ENCODE measurements at regions not wholly inside any gene's neighbourhood (a gene's known extent, or its start where the extent isn't known, plus 50 kb on each side); places are given as distances from the start of the nearest gene placed in this dataset.

DNA sequence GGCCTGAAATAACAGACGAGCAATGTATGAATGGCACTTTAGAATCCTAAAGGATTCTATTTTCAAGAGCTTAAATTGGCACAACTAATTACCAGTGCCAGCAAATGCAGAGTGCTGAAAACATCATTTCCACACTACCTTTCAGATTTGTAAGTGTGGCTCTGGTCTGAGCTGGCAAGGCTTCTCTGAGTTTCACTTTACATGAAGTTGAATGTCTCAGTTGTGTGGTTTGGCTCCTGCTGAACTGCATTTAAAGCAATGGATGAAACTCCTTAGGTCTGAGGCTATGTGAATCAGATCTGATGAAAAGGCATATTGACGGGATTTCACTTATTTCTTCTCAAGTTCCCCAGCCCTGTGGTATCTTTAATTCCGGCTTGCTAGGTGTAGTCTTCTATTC is 114.8 kb upstream of the PTGFR start:
- Mint-ChIP-seq H3K9me3 (peaks cover 0 to 9% of the 10 kb centered on the region in 2 donors), H3K4me3 (no peak overlapping the region), H3K36me3 (no peaks in the 10 kb centered on the region), H3K27me3 (ENCODE audit: low read depth in 2 of 2) (no peaks in the 10 kb centered on the region), H3K4me1 (no peaks in the 10 kb centered on the region), H3K27ac (no peak overlapping the region)
- no peak overlapping the region for H3K4me3 ChIP-seq (ENCODE audit: low read length)
- ATAC-seq (no peak), DNase-seq (no peak)
- WGBS (ENCODE audit: insufficient coverage), result 88% methylated on average over 3 of the region's 3 CpGs
- H3K4me1 ChIP-seq (ENCODE audit: control insufficient read depth, insufficient read depth, low read length), result no peaks in the 10 kb centered on the region
- intact Hi-C loops (cut with micrococcal nuclease), result no loop called here
- H3K36me3 ChIP-seq (ENCODE audit: control insufficient read depth, insufficient read depth, low read length), result no peaks in the 10 kb centered on the region
- no peaks in the 10 kb centered on the region for H3K27me3 ChIP-seq (ENCODE audit: control insufficient read depth, insufficient read depth, low read length)
- TF ChIP-seq, protein P1, sequence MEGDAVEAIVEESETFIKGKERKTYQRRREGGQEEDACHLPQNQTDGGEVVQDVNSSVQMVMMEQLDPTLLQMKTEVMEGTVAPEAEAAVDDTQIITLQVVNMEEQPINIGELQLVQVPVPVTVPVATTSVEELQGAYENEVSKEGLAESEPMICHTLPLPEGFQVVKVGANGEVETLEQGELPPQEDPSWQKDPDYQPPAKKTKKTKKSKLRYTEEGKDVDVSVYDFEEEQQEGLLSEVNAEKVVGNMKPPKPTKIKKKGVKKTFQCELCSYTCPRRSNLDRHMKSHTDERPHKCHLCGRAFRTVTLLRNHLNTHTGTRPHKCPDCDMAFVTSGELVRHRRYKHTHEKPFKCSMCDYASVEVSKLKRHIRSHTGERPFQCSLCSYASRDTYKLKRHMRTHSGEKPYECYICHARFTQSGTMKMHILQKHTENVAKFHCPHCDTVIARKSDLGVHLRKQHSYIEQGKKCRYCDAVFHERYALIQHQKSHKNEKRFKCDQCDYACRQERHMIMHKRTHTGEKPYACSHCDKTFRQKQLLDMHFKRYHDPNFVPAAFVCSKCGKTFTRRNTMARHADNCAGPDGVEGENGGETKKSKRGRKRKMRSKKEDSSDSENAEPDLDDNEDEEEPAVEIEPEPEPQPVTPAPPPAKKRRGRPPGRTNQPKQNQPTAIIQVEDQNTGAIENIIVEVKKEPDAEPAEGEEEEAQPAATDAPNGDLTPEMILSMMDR (IDR thresholded peaks at IDR 0.05), result no peak
- H3K27ac ChIP-seq (ENCODE audit: low read length), result no peak overlapping the region
- H3K9me3 ChIP-seq (ENCODE audit: control insufficient read depth, insufficient read depth, low read length), result no peaks in the 10 kb centered on the region

DNA sequence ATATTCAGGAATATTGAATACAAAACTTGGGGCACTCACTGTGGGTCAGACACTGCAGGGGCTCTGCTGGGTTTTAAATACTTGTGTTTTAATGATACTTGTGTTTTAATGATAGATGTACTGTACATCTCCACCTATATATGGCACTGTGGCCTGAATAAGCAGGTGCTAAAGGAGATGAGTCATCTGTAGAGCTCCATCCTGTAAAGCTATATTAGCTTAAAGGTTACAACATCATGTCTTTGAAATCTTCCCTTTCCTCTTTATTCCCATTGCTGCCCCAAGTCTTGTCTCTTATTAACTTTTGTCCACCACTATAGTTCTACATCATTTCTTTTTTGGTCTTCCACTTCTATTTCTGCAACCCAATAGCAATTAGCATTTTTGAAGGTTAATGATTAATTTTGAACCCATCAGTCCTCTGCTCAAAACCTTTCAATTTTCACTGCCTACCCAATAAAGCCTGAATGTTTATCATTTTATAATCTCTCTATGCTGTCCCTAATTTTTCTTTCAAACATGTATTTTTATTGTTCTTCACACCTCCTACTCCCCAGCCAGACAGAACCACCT is 113.3 kb upstream of the PTGFR start:
- Histone ChIP-seq H3K27me3 (ENCODE audit: control insufficient read depth, insufficient read depth, low read length) (no peaks in the 10 kb centered on the region), H3K9me3 (ENCODE audit: control insufficient read depth, insufficient read depth, low read length) (no peaks in the 10 kb centered on the region), H3K36me3 (ENCODE audit: control insufficient read depth, insufficient read depth, low read length) (no peaks in the 10 kb centered on the region), H3K4me3 (ENCODE audit: low read length) (no peak overlapping the region), H3K4me1 (ENCODE audit: control insufficient read depth, insufficient read depth, low read length) (no peaks in the 10 kb centered on the region), H3K27ac (ENCODE audit: low read length) (no peak overlapping the region)
- Mint-ChIP-seq H3K36me3 (no peaks in the 10 kb centered on the region), H3K4me1 (no peaks in the 10 kb centered on the region), H3K27me3 (ENCODE audit: low read depth in 2 of 2) (no peaks in the 10 kb centered on the region), H3K4me3 (no peak overlapping the region), H3K9me3 (peaks cover under 1 to 8% of the 10 kb centered on the region in 2 donors), H3K27ac (no peak overlapping the region)
- intact Hi-C loops (cut with micrococcal nuclease), result no loop called here
- DNase-seq (no peak), ATAC-seq (no peak)
- TF ChIP-seq, protein P1 (IDR thresholded peaks at IDR 0.05), result no peak

DNA sequence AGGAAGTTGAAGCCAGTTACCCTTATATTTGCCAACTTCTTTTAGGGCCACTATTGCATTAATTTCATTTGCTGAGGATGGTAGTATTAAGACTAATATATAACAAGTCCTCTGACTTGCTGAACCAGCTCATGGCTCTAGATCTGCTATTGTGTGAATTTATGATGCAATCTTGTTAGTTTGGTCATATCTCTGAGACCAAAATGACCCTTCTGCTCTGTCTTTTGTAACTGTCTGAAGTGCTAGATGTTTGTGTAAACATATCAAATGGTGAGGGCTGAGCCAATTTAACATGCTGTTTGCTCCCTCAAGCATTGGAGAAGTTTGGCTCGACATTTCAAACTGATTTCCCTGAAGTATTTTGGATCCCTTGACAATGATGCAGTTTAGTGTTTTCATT is 106.9 kb upstream of the PTGFR start:
- no peak for ATAC-seq
- Mint-ChIP-seq H3K9me3 (peaks cover 6 to 9% of the 10 kb centered on the region in 2 donors), H3K4me3 (no peak overlapping the region), H3K27ac (no peak overlapping the region), H3K36me3 (no peaks in the 10 kb centered on the region), H3K4me1 (no peaks in the 10 kb centered on the region), H3K27me3 (ENCODE audit: low read depth in 2 of 2) (no peaks in the 10 kb centered on the region)
- Histone ChIP-seq H3K36me3 (ENCODE audit: control insufficient read depth, insufficient read depth, low read length) (no peaks in the 10 kb centered on the region), H3K9me3 (ENCODE audit: control insufficient read depth, insufficient read depth, low read length) (no peaks in the 10 kb centered on the region), H3K27ac (ENCODE audit: low read length) (no peak overlapping the region), H3K4me3 (ENCODE audit: low read length) (no peak overlapping the region), H3K27me3 (ENCODE audit: control insufficient read depth, insufficient read depth, low read length) (no peaks in the 10 kb centered on the region), H3K4me1 (ENCODE audit: control insufficient read depth, insufficient read depth, low read length) (no peaks in the 10 kb centered on the region)
- intact Hi-C loops (cut with micrococcal nuclease), result no loop called here
- 78% methylated on average over 1 of the region's 1 CpG for WGBS (ENCODE audit: insufficient coverage)
- TF ChIP-seq, protein P1 (IDR thresholded peaks at IDR 0.05), result no peak
- DNase-seq, result no peak

DNA sequence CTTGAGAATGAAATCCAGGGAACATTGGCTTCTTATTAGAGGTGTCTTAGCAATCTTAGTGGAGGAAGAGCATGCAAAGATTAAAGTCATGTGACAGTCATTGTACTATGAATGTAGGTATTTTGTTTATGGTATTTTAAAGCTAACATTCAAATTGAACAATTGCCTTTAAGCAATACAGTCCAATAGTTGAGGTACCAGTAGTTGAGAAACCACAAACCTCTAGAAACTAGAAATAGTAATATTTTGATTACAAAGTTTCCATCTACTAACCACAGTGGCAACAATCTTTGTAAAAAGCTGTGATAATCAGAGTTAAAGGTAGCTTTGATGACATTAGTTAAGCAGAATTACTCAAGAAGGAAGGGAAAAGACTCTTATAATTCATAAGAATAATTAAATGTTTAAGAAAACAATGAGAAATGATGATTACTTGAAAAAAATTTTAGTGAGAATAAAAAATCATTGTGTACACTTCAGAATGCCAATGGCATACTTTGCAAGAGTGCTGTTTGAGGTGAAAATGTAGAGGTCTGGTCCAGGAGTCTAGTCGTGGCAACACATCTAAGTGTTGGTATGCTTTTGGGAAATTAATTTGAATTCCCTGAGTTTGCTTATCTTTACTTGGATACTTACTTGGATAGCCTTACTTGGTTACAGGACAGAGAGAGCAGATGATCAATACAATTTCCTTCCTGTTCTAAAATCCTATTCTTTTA is 104.9 kb upstream of the PTGFR start:
- DNase-seq (no peak), ATAC-seq (no peak)
- Histone ChIP-seq H3K4me1 (ENCODE audit: control insufficient read depth, insufficient read depth, low read length) (no peaks in the 10 kb centered on the region), H3K27ac (ENCODE audit: low read length) (no peak overlapping the region), H3K36me3 (ENCODE audit: control insufficient read depth, insufficient read depth, low read length) (no peaks in the 10 kb centered on the region), H3K4me3 (ENCODE audit: low read length) (no peak overlapping the region), H3K27me3 (ENCODE audit: control insufficient read depth, insufficient read depth, low read length) (no peaks in the 10 kb centered on the region), H3K9me3 (ENCODE audit: control insufficient read depth, insufficient read depth, low read length) (no peaks in the 10 kb centered on the region)
- 75% methylated on average over 1 of the region's 1 CpG for WGBS (ENCODE audit: insufficient coverage)
- H3K27ac Mint-ChIP-seq, result no peak overlapping the region
- no peaks in the 10 kb centered on the region for H3K27me3 Mint-ChIP-seq (ENCODE audit: low read depth in 2 of 2)
- H3K4me1 Mint-ChIP-seq, result no peaks in the 10 kb centered on the region
- no peaks in the 10 kb centered on the region for H3K36me3 Mint-ChIP-seq
- no peak overlapping the region for H3K4me3 Mint-ChIP-seq
- TF ChIP-seq, protein P1 (IDR thresholded peaks at IDR 0.05), result no peak
- peaks cover 8 to 9% of the 10 kb centered on the region in 2 donors for H3K9me3 Mint-ChIP-seq
- intact Hi-C loops (cut with micrococcal nuclease), result no loop called here

Measured in natural killer cell (primary cell).